ENCODE measurements at regions not wholly inside any gene's neighbourhood (a gene's known extent, or its start where the extent isn't known, plus 50 kb on each side); places are given as distances from the start of the nearest gene placed in this dataset.

DNA sequence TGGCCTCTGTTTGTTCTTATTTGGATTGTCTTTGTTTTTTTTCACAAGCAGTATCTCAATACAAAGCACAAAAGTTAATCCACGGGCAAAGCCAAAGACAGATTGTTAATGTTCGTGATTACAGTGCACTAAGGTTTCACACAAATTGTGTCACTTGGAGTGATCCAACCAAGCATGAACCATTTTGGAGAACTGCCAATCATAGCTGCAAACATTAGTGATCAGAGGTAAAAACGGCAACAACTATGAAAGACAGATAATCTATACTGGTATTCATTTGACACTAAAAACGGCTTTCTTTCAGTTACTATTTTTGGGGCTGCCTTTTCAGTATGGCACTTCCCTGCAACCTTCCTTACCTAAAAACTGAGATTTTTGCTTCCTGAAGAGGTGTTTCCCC is 213.1 kb upstream of the GULP1 start:
- DNase-seq, result no peak

- DNase-seq, result no peak
These were observed 212.5 kb upstream of the GULP1 start for GRCh38 chr2:188079196-188079595.

GRCh38 chr2:188085421-188085820 is 206.3 kb upstream of the GULP1 start:
- DNase-seq, result no peak

DNA sequence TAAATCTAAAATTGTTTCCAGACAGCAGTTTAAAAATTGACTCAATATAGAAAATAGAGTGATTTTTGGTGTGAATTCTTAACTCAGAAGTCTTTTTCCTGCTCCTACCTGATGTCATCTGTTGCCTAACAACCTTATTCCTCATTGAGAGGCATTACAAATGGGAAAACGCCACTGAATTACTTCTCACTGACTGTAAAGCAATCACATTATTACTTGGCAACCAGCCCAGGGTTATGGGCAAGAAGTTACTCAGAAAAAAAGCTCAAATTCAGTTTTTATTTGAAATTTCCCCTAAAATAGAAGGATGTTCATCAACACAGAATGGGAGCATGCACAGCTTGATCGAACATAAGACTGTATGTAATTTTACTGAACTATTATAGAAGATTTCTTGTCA is 201.8 kb upstream of the GULP1 start:
- no peak for DNase-seq

DNA sequence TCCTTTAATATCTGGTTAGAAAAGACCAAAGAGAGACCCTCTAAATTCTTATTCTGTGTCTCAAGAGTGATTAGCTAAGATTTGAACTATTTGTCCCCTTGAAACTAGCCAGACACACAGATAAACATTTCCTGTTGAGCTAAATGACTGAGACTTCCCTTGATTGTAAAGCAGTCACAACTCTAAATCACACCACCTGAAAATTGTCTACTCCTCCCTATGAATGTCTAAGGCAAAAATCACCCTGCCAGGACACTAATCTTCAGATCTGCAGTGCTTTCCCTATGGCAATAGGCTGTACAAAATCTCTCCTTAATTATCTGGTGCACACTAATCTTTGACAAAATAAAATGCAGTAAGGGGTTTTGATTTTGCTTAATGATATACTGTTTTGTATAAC is 200.5 kb upstream of the GULP1 start:
- DNase-seq, result no peak

DNA sequence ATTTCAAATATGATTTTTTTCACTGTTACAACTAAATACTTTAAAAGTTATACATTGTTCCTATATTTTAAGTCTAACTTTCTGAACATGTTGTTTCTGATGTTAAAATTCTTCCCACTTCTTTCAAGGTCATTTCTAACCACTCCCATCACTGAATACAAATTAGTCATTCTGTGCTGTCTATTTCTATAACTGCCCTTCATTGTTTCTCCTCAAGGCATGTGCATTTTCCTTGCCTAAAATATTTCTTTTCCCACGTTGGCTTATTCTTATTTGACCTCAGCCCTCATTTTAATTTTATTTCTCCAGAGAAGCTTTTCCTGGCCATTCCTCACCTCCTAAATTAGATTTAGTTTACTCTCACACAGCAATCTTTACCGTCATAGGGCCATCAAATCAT is 198.9 kb upstream of the GULP1 start:
- DNase-seq, result no peak

- DNase-seq, result no peak
These were observed 194.8 kb upstream of the GULP1 start for GRCh38 chr2:188096910-188097309.

DNA sequence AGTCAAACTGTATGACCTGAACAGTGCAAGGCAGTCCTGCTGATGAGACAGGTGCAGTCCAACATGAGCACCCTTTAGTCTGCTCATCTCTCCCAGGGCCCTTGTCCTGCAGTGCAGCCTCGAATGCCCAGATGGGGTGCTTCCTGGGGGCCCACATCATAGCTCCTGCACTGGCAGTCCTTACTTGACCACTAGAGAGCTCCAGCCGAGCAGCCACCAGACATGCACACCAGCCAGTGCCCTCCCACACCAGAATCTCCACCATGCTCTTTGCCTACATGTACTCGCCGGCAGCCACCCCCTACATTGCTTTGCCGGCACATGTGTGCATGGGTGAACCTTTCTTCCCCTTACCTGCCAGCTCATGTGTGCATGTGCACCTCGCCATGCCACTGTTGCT is 188.8 kb upstream of the GULP1 start:
- no peak for DNase-seq

GRCh38 chr2:188114014-188114413 is 177.7 kb upstream of the GULP1 start:
- DNase-seq, result no peak

- no peak for DNase-seq
These were observed 174.0 kb upstream of the GULP1 start for GRCh38 chr2:188117706-188118105.

DNA sequence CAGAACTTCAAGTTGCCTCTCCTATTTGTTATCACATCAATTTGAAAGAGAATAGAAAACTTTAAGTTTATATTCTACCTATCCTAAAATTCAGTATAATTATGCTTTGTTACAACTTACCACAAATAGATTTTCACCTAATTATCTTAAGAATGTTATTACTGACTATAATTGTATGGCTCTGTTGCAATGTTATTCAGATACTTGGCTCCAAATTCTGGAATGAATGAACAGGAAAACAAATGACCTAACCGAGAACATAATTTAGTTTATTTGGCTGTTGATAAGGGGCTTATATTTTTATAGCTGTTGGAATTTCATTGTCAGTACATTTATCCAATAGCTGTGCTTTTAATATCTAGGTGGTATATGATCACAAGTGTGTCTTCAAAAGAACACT is 173.2 kb upstream of the GULP1 start:
- DNase-seq, result no peak

DNA sequence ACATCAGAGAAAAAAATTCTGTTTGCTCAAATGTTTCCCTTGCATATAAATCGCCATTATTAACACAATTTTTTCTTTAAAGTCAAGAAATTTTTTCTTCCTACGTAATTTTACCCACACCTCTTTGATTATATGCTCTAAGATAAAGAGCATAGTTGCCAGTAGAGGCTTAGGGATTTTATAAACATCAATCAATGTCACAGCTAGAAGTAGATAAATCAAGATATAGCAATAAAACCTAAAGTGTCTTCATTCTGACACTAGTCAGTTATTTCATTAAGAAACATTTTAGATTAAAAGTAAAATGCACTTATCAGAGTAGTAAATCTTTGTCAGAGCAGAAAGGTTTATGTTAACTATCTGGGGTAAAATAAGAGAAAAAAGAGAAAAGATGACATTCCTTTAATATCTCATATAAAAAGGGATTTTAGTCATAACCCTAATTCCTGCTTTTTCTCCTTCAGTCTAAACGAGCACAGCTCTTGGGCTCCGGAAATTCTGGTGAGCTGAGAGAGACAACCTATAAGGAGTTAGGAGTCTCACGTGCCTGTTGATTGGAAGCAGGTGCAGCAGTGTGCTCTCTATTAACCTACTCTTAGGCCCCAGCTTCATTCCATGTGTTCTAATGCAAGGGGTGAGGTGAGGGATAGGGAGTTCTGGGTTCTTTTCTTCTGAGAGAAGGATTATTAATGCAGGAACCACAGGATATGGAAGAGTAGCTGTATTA is 172.4 kb upstream of the GULP1 start:
- no peak for DNase-seq

DNA sequence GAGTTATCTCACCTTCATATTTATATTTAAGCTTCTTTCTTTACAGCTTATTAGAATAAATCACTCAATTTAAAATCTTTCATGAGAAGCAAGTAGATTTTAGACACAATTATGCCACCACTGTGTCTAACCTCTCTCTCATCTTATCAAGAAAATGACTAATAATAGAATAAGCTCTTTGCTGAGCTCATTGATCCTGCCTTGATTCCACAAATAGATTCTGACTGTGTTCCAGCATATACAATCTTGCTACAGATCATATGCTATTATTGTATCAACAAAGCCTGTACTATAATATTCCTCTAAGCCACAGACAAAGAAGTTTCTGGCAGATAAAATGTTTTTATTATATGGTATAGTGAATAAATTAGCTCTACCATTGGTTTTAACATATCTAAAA is 168.7 kb upstream of the GULP1 start:
- DNase-seq, result no peak

GRCh38 chr2:188129677-188130076 is 162.0 kb upstream of the GULP1 start:
- DNase-seq, result no peak

- DNase-seq, result no peak
These were observed 161.4 kb upstream of the GULP1 start for GRCh38 chr2:188130317-188130716.

DNA sequence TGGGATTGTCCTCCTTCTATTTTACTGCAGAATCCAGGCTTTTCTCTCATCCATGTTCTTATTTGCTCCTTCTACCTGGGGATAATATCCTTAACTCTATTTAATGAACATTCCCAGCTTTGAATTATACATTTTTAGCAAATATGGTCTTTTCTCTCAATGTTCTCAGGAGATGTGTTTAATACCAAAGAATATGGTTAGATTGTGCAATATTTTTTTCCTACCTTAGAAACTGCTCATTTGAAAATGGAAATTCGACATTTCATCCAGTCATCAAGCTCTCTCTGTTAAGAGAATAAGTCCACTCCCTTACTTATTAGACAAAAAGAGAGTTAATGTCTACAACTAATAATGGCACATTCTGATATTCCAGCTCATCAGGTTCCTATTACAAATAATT is 160.4 kb upstream of the GULP1 start:
- DNase-seq, result no peak

DNA sequence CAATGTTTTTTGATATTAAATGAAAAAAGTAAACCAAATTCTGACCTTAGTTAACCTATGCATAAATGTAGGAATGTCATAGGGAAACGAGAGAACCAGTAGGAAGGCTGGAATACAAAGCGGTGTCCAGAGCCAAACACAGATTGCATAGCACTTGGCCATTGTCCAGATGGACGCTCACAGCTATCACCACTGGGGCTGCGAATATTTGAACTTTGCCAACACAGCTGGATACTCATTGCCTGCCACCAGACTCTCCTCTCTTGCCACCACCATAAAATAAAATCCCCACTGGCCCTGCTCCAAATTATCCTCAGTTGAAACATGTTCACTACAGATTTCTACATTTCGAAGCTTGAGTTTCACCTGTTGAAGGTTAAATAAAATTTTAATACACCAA is 159.3 kb upstream of the GULP1 start:
- DNase-seq, result no peak

- DNase-seq, result no peak
These were observed 157.4 kb upstream of the GULP1 start for GRCh38 chr2:188134241-188134640.

DNA sequence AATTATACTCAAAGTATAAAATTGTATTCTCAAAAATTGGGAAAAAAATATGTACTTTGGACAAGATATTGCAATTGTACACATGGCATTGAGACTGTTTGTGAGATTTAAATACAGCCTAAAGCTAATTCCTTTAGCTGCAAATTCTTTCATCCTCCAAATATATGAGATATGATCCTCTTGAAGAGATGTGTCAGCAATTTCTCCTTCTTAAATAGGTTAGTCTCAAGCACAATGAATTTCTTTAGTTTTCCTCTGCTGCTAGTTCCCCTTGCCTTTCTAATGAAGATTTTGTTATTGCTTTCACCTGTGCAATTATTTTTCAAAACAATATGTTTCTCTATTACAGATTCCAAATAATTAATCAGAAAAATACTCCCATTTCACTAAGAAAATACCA is 153.4 kb upstream of the GULP1 start:
- no peak for DNase-seq

DNA sequence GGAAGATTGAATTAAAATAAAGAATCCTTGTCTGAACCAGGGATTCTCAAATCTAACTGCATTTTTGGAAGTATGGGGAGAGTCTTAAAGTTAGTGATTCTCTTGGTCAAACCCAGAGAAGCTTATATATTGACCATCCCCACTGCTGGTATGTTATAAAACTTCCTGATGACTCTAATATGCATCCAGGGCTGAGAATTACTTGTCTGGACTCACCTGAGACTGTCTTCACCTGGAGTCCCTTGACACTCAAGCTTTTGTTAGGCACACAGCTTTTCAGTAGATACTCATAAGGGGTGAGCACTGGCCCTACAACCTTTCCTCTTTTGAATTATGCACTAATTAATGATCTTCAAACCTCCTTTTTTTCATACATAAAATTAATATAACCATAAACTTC is 149.6 kb upstream of the GULP1 start:
- DNase-seq, result no peak

GRCh38 chr2:188142636-188143295 is 148.9 kb upstream of the GULP1 start:
- DNase-seq, result no peak

GRCh38 chr2:188145885-188146284 is 145.8 kb upstream of the GULP1 start:
- DNase-seq, result no peak

GRCh38 chr2:188146888-188147287 is 144.8 kb upstream of the GULP1 start:
- DNase-seq, result no peak

- no peak for DNase-seq
These were observed 140.0 kb upstream of the GULP1 start for GRCh38 chr2:188151670-188152069.

Data from activated CD4-positive, alpha-beta T cell treated with anti-CD3 and anti-CD28 coated beads, Interleukin-2, amount 50 U/mL, for 16 hours (primary cell).